Activated CD4-positive, alpha-beta T cell treated with anti-CD3 and anti-CD28 coated beads, Interleukin-2, amount 50 U/mL, for 48 hours (primary cell): ENCODE measurements at regions not wholly inside any gene's neighbourhood (a gene's known extent, or its start where the extent isn't known, plus 50 kb on each side); places are given as distances from the start of the nearest gene placed in this dataset.
"Not testable (repeated sequence)": the region's sequence is repeated elsewhere in the genome, so short reads cannot be mapped to it uniquely, and the experiment has no call there.

ENCODE experiments used
- DNase-seq, 2 experiments: peaks; one replicate each; pipeline ENCODE4 v3.0.0-alpha.2; 2020

DNA sequence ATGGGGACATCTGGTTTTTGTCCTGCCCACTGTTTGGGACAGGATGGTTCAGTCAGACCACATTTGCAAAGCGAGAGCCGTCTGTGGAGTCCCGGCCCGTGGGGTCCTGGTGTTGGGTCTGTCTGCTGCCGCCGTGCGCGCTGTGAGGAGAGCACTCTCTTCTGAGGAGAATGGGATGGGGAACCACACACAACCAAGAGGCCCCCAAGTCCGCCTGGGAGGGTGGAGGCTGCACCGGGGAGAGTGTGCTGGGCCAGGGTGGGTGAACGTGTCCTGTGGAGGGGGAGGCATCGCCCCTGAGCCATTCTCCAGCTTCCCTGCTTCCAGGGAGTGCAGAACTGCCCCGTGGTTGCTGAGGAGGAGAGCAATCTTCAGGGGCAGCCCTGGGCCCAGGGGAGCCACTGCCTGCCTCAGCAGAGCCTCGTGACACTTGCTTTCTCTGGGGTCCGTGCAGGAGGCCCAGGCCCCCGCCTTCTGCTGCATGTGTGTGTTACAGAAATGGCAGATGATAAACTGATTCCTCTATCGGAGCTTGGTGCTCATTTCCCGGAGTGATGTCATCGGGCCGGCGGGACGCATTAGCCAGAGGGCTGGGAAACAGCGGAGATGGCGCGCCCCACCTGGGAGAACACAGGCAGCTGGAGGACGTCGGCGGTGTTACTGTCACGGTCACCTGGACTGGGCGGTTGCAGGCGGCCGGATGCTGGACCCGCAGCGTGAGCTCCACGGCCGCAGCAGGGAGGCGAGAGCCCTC lies 173.4 kb downstream of the LAT start:
- not testable (repeated sequence) for DNase-seq

DNA sequence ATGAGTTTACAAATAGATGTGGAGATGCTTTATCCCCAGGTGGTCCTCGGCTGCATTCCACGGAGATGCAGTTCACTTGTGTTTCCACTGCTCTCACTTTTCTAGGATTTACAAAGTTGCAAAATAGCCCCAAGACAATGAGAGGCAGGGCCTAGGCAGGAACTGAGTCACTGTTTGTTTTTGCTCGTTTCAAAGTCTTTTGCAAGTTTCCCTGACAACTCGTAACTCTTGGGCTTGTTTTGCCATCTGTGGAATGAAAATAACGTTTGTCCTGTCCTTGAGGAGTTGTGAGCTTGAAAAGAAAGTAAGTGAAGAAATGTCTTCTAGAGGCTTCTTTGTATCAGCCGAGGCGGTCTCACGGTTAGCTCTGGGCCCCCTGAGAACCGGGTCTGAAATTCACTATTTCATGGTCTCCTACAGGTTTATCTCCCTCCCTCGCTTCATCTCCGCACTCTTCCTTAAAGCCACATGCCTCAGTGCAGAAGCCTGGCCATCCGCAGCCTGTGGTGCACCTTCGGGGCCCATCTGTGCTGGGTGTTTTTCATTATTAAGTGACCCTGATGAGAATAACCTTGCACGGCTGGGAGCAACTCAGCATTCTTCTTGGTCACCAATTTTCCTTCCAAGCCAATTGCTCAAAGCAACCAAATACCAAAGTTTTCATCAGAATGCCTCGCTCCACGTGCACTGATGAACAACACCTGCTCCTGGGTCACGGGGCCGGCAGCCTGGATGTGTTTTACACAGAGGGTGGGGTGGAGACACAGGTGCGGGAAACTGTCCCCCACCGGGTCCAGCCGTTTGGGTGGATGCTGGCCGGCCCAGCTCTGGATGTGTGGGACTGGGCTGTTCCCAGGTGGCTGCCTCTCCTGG lies 172.4 kb downstream of the LAT start:
- not testable (repeated sequence) for DNase-seq

DNA sequence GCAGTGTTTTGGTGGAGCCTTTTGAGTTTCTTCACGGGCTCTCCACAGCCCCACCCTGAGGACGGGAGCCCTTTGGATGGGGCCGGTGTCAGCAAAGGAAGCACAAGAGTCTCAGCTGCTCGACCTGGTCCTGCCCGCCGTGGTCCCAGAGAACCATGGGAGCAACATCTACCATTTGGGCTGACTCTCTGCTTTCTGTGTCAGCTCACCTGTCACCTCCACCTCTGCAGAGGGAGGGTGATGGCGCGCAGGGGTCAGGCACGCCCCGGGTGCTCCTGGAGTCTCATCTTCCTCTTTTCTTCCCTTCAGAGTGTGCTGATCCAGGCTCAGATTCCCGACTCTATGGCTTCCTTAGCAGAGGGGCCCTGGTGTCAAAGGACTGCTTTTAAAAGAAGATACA lies 171.7 kb downstream of the LAT start:
- no peak for DNase-seq

DNA sequence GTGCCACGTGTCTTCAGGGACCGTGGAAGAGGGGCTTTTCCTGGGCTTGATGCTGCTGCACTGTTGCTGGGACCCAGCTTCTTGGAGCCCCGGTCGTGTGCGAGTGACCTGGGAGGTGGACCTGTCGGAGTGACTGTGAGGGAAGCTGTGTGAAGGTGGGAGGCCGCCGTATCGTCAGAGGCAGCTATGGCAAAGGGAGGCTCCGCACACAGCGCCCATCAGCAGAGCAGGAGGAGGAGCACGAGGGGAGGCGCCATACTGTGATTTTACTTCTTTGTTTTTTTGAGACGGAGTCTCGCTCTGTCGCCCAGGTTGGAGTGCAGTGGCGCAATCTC lies 171.0 kb downstream of the LAT start:
- not testable (repeated sequence) for DNase-seq

DNA sequence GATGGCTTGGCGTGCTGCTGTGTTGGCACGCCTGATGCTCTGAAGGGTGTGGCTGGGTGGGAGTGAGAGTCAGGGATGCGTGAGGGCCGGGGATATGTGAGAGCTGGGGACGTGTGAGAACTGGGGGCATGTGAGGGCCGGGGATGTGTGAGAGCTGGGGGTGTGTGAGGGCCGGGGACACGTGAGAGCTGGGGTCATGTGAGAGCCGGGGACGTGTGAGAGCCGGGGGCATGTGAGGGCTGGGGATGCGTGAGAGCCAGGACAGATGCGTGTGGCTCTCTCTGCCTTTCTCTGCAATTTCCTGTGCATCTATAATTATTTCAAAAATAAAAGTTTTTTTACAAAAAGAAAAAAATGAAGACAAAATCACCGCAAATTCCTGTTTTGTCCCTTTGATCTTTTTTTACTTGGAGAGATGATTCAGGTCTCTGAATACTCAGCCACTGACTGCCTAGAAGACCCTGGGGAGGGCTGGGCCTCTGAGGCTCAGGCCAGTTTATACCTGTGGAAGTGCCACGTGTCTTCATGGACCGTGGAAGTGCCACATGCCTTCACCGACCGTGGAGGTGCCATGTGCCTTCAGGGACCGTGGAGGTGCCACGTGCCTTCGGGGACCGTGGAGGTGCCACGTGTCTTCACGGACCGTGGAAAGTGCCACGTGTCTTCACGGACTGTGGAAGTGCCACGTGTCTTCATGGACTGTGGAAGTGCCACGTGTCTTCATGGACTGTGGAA lies 170.4 kb downstream of the LAT start:
- not testable (repeated sequence) for DNase-seq

DNA sequence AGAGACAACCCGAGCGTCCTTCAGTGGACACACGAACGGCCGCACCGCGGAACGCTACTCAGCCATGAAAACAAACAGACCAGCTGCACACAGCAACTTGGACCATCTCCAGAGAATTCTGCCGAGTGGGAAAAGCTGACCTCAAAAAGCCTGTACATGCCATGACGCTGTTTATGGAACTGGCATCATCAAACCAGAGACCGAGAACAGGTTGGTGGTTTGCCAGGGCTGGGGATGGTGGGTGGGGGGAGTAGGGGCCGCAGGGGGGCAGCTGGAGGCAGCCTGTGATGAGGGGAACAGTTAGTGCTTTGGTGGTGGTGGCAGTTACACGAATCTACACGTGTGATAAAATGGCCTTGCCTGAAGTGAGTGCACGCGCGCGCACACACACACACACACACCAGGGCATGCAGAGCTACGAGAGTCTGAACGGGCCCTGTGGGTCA lies 169.8 kb downstream of the LAT start:
- DNase-seq = no peak

DNA sequence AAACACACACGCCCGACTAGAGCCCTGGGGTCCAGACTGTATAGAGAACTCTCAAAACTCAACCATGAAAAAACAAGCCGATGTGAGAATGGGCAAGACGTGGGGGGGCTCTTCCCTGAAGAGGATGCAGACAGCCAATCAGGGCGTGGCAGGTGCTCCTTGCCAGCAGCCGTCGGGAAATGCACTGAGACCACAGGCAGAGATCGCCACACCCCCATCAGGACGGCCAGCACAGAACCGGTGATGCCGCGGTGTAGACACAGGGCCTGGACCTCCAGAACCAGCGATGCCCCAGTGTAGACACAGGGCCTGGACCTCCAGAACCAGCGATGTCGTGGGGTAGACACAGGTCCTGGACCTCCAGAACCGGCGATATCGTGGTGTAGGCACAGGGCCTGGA lies 169.2 kb downstream of the LAT start:
- DNase-seq = no peak

DNA sequence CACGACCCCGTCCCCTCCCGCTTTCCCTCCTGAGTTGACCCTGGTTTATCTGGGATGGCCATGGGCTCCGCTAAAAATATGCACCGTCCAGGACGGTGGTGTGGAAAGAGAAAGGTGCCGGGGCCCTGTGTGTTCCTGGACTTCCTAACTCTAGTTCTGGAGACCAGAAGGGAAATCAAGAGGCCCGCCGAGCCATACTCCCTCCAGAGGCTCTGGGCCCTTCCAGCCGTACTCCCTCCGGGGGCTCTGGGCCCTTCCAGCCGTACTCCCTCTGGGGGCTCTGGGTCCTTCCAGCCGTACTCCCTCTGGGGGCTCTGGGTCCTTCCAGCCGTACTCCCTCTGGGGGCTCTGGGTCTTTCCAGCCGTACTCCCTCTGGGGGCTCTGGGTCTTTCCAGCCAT lies 168.5 kb downstream of the LAT start:
- DNase-seq = not testable (repeated sequence)

DNA sequence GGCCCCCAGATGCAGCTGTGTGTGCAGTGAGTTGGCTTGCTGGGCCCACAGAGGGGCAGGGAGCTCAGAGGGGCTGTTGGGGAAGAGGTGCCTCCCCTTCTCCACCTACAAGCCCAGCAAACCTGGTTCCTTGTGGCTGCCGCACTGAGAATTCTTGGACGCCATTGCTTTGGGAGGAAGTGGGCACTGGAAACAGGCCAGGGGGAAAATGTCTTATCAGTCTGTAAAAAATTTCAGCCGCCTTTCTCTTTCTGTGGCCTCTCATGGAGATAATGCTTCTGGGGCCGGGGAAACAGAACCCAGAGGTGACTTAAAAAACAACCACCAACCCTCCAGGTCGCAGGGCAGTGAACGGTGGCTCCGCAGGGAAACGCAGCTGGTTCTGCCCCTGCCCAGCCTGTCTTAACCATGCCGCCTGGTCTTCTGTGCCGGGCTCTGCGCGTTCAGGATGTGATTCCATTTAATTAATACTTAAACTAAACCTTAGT lies 167.7 kb downstream of the LAT start:
- DNase-seq = not testable (repeated sequence)

DNA sequence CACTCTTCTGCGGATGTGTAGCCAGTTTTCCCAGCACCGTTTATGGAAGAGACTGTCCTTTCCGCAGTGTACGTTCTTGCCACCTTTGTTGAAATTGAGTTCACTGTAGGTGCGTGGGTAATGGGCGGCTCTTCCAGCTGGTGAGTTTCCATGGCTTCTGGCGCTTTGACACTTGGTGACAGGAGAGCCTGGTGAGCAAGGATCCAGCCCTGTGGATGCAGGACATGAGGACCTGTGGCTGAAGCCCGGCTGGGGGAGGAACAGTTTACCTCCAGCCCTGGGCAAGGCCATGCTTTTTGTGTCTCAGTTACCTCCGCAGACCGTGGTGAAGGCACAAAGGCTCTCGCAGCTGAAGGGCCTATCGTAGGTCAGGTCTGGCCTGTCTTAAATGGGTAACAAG lies 166.5 kb downstream of the LAT start:
- DNase-seq = no peak

DNA sequence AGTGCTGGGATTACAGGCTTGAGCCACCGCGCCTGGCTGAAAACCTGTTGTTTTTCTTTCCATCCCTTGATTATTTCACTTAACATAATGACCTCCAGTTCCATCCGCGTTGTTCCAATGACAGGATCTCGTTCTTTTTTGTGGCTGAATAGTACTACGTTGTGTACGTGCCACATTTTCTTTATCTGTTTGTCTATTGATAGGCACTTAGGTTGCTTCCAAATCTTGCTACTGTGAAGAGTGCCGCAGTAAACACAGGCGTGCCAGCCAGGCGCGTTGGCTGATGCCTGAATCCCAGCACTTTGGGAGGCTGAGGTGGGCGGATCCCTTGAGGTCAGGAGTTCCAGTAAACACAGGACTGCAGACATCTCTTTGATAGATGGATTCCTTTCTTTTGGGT lies 165.1 kb downstream of the LAT start:
- DNase-seq = not testable (repeated sequence)

DNA sequence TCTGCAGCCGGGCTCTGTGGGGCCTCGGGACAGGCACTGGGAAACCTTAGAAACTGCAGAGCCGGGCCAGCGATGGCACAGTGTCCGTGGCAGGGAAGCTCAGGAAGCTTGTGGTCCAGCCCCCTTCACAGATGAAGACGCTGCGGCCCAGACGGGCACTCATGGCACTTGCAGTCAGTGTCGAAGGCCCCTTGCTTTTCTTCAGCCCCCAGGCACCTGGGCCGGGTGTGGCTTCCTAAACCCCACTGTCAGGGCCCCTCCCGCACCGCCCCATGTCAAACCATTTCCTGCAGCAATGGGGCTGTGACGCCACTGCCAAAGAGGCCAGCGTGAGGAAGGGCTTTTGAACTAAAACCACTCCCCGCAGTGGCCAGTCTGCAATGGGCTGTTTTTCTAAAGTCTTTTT lies 164.0 kb downstream of the LAT start:
- peak; percentile 46 to 57 for DNase-seq

DNA sequence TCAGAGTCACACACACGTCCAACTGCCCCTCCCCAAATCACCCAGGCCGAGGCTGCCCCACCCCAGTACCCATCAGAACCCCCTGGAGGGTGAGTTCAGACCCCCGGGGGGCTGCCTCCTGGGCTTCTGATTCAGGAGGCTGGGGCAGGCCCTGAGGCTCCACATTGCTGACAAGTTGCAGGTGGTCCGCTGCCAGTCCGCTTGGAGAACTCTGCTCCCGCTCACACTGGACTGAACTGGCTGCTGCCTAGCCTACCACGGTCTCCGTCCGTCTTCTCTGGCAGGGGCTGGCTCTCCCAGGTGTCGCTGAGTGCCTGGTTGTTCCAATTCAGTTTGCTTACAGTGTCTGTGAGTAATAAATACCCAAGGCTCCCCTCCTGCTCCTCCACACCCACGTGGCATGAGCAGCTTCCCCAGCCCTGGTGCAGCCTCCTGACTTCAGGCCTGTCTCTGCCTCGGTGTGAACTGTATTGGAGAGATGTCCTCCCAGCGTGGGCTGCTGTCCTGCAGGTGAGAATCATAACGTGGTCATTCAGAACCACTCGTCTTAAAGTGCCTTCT lies 163.4 kb downstream of the LAT start:
- peak in 1 of 2 experiments; percentile 33 for DNase-seq

DNA sequence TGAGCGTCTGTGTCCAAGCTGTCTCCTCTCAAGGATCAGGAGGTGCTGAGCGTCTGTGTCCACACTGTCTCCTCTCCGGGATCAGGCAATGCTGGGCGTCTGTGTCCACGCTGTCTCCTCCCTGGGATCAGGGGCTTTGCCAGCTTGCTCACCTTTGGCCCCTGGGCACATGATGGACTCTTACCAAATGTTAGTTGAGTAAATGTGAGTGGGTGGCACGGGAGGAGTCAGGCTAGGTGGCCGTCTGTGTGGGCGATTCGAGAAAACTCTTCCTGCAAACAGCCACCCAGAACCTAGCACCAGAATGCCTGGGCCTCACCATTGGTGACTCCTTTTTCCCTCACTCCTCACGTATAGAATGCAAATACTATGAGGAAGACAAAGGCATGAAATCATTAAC lies 162.9 kb downstream of the LAT start:
- not testable (repeated sequence) for DNase-seq

DNA sequence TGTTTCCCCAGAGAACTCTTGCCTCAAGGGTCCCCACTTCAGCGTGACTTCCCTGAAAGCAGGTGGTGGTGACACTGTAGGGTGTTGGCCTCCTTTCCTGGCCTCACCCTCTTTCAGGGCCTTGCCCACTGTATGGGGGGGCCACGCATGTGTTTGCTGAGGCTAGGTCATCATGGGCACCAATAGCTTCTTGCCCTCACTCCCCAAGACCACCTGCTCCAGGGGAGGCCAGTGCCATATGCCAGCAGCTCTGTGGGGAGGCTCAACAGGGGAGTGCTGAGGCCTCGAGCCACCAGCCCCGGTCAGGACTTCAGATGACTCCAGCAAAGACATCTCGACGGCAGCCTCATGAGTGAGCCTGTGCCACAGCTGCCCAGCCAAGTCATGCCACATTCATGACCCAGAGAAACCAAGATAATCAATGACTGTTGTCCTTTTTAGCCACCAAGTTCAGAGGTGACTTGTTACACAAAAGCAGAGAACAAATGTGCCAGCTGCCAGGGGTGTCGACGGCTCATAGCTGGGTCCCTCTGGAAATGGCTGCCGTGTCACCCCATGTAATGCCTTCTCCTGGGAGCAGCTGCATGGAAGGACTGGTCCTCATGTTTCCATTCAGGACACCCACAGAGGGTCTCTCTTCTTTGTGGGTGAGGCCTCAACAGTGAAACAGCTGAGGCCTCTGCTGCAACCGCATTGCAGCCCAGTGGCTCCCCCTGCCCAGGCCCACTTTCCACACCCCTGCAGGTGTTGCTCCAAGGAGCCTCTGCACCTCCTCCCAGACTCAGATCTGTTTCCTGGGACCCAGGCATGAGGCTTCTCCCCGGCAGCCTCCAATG lies 162.2 kb downstream of the LAT start:
- DNase-seq = not testable (repeated sequence)

DNA sequence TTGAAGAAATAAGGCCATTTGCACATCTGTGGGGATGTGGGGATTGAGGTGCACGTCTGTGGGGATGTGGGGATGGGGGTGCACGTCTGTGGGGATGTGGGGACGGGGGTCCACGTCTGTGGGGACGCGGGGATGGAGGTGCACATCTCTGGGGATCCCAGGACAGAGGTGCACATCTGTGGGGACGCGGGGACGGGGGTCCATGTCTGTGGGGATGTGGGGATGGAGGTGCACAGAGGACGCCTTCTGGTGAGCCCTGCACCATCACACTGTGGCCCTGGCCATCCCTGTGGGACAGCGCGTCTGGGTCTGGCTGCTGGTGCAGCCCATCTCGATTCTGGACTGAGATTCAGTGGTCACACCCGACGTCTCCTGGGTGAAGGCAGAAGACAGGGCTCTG lies 161.4 kb downstream of the LAT start:
- no peak for DNase-seq

DNA sequence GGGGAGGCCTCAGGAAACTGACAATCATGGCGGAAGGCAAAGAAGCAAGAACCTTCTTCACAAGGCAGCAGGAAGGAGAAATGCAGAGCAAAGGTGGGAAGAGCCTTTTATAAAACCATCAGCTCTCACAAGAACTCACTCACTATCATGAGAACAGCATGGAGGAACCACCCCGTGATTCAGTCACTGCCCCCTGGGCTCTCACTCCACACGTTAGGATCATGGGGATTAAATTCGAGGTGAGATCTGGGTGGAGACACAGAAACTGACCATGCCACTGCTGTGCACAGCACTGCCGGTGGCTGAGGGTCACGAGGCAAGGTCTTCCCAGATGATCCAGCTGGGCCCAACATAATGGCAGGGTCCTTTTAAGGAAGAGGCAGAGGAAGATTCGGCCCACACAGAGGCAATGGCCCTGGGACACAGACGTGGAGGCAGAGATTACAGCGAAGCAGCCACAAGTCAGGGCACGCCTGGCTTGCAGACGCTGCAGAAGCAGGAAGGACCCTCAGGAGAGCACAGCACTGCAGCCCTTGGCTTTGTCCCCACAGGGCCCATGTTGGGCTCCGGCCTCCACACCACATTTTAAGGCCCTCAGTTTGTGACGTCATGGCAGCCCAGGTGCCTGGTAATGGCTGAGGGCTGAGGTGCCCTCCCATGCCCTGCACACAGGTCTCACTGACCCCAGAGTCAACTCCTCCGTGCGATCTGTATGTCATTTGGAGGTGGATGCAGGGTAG lies 160.8 kb downstream of the LAT start:
- not testable (repeated sequence) for DNase-seq

DNA sequence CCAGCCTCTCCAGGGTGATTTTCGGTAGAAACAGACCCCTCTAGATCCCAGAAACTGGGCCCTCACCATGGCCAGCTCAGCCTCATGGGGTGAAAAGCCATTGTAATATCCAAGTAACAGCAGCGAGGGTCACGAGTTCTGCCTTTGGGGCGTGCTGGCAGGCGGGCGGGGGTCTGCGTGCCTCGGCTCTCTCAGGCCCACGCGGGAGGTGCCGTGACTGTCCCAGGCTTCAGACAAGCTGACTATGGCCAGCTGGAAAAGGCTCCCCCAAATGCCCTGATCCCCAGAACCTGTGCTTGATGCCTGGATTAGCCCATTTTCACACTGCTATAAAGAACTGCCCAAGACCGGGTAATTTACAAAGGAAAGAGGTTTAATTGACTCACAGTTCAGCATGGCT lies 160.2 kb downstream of the LAT start:
- DNase-seq = not testable (repeated sequence)

DNA sequence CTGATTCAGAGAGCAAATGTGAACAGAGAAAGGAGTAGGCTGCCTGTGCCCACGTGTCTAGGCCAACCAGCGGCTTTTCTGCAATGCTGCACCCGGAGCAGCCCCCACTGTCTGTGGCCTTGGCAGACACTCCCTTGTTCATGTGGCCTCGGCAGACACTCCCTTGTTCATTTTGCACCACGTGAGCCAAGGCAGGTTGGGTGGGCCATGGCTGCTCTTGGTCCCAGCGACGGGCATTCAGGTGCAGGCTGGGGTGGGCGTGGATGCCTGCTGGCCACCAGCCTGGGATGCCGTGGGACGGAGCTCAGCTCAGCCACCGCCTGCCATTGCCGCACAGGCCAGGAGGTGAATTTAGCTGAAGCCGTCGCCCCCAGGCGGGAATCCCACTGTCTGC lies 159.8 kb downstream of the LAT start:
- not testable (repeated sequence) for DNase-seq

DNA sequence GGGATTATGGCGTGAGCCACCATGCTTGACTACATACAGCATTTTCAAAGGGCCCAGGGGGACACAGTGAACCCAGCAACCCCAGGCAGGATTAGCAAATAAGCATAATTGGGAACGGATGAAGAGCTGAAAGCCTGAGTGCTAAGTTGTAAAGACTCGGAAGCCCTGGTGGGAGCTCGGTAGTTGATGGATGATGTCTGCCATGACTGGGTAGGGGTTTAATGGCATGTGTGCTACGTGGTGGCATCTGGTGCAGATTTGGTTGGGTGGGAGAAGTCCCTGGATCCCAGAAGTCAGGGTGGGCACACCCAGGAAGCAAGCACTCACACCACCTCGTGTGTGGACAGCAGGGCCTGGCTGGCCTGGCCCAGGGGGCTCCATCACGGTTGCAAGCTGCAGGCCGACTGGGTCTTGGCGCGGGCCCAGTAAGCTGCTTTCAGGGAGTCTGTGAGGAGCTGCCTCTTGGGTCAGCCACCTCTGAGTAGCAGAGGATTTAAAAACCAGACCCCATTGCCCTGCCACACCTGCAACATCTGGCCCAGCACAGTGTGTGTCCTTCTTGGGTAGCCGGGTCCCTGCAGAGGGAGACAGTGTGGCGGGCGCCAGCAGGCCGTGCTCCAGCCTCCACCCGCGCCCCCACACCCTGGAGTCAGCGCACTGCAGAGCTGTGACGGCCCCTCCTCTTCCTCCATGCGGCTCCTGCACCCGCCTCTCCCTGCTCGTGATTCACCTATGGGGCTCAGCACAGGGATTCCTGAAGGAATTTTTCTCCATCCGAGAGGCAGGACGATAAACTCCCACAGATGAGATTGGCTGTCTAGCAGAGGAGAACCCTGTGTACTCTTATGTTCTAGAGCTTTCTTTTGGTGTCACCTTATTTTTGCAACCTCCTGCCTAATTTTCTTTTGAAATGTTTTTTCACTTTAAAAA lies 159.2 kb downstream of the LAT start:
- DNase-seq = not testable (repeated sequence)
